ENCODE measurements at regions not wholly inside any gene's neighbourhood (a gene's known extent, or its start where the extent isn't known, plus 50 kb on each side); places are given as distances from the start of the nearest gene placed in this dataset.

GRCh38 chr3:86175593-86176444 is 815.1 kb downstream of the VGLL3 start:
- TF ChIP-seq POLR2A (IDR thresholded peaks at IDR 0.05): no peak
- TF ChIP-seq, protein P1, sequence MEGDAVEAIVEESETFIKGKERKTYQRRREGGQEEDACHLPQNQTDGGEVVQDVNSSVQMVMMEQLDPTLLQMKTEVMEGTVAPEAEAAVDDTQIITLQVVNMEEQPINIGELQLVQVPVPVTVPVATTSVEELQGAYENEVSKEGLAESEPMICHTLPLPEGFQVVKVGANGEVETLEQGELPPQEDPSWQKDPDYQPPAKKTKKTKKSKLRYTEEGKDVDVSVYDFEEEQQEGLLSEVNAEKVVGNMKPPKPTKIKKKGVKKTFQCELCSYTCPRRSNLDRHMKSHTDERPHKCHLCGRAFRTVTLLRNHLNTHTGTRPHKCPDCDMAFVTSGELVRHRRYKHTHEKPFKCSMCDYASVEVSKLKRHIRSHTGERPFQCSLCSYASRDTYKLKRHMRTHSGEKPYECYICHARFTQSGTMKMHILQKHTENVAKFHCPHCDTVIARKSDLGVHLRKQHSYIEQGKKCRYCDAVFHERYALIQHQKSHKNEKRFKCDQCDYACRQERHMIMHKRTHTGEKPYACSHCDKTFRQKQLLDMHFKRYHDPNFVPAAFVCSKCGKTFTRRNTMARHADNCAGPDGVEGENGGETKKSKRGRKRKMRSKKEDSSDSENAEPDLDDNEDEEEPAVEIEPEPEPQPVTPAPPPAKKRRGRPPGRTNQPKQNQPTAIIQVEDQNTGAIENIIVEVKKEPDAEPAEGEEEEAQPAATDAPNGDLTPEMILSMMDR (IDR thresholded peaks at IDR 0.05): no peak
